B cell (primary cell): ENCODE measurements at regions not wholly inside any gene's neighbourhood (a gene's known extent, or its start where the extent isn't known, plus 50 kb on each side); places are given as distances from the start of the nearest gene placed in this dataset.

ENCODE experiments used
- ATAC-seq: fragments of 200-7000 bp; cut with Tn5 transposase; one replicate; pipeline ENCODE4 v1.10.0; 2021; ENCODE audit warnings: low read depth, mild to moderate bottlenecking, moderate number of reproducible peaks, moderate library complexity
- CTCF ChIA-PET: fragments of 350-600 bp; sonication (Branson Sonifier 250); formaldehyde crosslinking; loops from one replicate; lab custom pipeline; 2021; ENCODE audit warnings: antibody characterized with exemption, inconsistent platforms; lab: Charles Lee
- POLR2A ChIA-PET: fragments of 350-600 bp; sonication (Branson Sonifier 250); formaldehyde crosslinking; loops from one replicate; lab custom pipeline; 2021; ENCODE audit warnings: antibody characterized with exemption; lab: Charles Lee
- DNase-seq: peaks from one replicate; pipeline ENCODE4 v3.0.0; 2013
- H2AFZ ChIP-seq: 2 replicates; pipeline ENCODE4 v1.6.1; 2012; ENCODE audit warnings: mild to moderate bottlenecking, low read depth, low read length; ENCODE audit not compliant: insufficient read depth, poor library complexity, severe bottlenecking
- H3K27ac ChIP-seq, 2 donors: 1 replicate in 1 of 2; 2 replicates in 1 of 2; pipeline ENCODE4 v1.5.1; 2012 to 2013; ENCODE audit warnings: low read length in 2 of 2, mild to moderate bottlenecking in 2 of 2, moderate library complexity in 1 of 2
- H3K27me3 ChIP-seq, 4 experiments: fragments of 200-600 bp in 1 of 4; sonication (generic) in 1 of 4; replicated peaks in 1 of 4; 1 replicate in 2 of 4; 2 replicates in 2 of 4; pipeline versions ENCODE4 v1.6.1 to v1.7.0; 2013 to 2016; ENCODE audit warnings: low read length in 3 of 4, mild to moderate bottlenecking in 2 of 4, mixed read lengths in 1 of 4, moderate library complexity in 1 of 4; ENCODE audit not compliant: insufficient read depth in 4 of 4, control insufficient read depth in 3 of 4; ENCODE audit errors: control extremely low read depth in 1 of 4
- H3K36me3 ChIP-seq, 2 experiments: replicated peaks in 1 of 2; 1 replicate in 1 of 2; 2 replicates in 1 of 2; pipeline versions ENCODE4 v1.6.1 to v1.7.1; 2013; ENCODE audit warnings: low read length in 1 of 2; ENCODE audit not compliant: insufficient read depth in 2 of 2, control insufficient read depth in 1 of 2; ENCODE audit errors: control extremely low read depth in 1 of 2, extremely low read depth in 1 of 2
- H3K4me1 ChIP-seq, 2 donors: fragments of 200-600 bp in 1 of 2; sonication (generic) in 1 of 2; 1 replicate in 1 of 2; 2 replicates in 1 of 2; pipeline versions ENCODE4 v1.5.1 to v1.6.1; 2013 to 2017; ENCODE audit warnings: low read length in 2 of 2; ENCODE audit not compliant: control insufficient read depth in 2 of 2, insufficient read depth in 2 of 2
- H3K4me2 ChIP-seq: replicated peaks from 2 replicates; pipeline ENCODE3; 2012; ENCODE audit warnings: mild to moderate bottlenecking, low read depth, low read length; ENCODE audit not compliant: poor library complexity, severe bottlenecking
- H3K4me3 ChIP-seq, 5 experiments: fragments of 200-600 bp in 1 of 5; sonication (generic) in 1 of 5; 1 replicate in 3 of 5; 2 replicates in 2 of 5; pipeline versions ENCODE4 v1.5.1 to v1.7.0; 2011 to 2016; ENCODE audit warnings: low read length in 4 of 5, mild to moderate bottlenecking in 4 of 5, low read depth in 2 of 5, control low read depth in 1 of 5, moderate library complexity in 1 of 5; ENCODE audit not compliant: insufficient read depth in 1 of 5; ENCODE audit errors: control extremely low read depth in 1 of 5, extremely low read depth in 1 of 5
- H3K79me2 ChIP-seq: fragments of 200-600 bp; sonication (generic); one replicate; pipeline ENCODE4 v1.6.0; 2016; ENCODE audit warnings: low read length; ENCODE audit not compliant: control insufficient read depth, insufficient read depth
- H3K9ac ChIP-seq: fragments of 200-600 bp; sonication (generic); 2 replicates; pipeline ENCODE4 v1.6.1; 2017; ENCODE audit warnings: mild to moderate bottlenecking, low read length, moderate library complexity
- H3K9me3 ChIP-seq, 3 donors: one replicate each; pipeline versions ENCODE4 v1.6.1 to v1.7.1; 2013; ENCODE audit warnings: low read length in 2 of 3; ENCODE audit not compliant: control insufficient read depth in 2 of 3, insufficient read depth in 1 of 3; ENCODE audit errors: control extremely low read depth in 1 of 3
- H4K20me1 ChIP-seq: 2 replicates; pipeline ENCODE4 v1.6.0; 2012; ENCODE audit warnings: mild to moderate bottlenecking, low read length; ENCODE audit not compliant: insufficient read depth, control insufficient read depth, poor library complexity, severe bottlenecking
- H3K27ac Mint-ChIP-seq: one replicate; pipeline ENCODE4 v1.8.0; 2021; ENCODE audit warnings: mixed read lengths
- H3K27me3 Mint-ChIP-seq: one replicate; pipeline ENCODE4 v1.8.0; 2021; ENCODE audit warnings: mixed read lengths
- H3K4me1 Mint-ChIP-seq: one replicate; pipeline ENCODE4 v1.8.0; 2021; ENCODE audit warnings: mixed read lengths
- H3K4me3 Mint-ChIP-seq: one replicate; pipeline ENCODE4 v1.8.0; 2021; ENCODE audit warnings: mixed read lengths
- H3K9me3 Mint-ChIP-seq: one replicate; pipeline ENCODE4 v1.8.0; 2022; ENCODE audit warnings: mixed read lengths; ENCODE audit not compliant: insufficient read depth
- EZH2 ChIP-seq: IDR thresholded peaks from 2 replicates; pipeline ENCODE4 v1.6.1; 2012; ENCODE audit warnings: borderline replicate concordance, low read depth, mild to moderate bottlenecking, moderate library complexity, low read length; ENCODE audit not compliant: insufficient read depth, poor library complexity, severe bottlenecking
- WGBS: methylation state at CpG from one replicate; pipeline ENCODE4 v1.1.5; 2013; ENCODE audit warnings: missing lambda C conversion rate; ENCODE audit not compliant: insufficient coverage; 5-methylcytosine and 5-hydroxymethylcytosine counted together
- intact Hi-C: fragments of 100-400 bp; cut with micrococcal nuclease; formaldehyde crosslinking; loops from one replicate; pipeline ENCODE4 v1.10.0; 2022
- TF ChIP-seq, protein P1 (sequence below): fragments of 200-600 bp; IDR thresholded peaks from one replicate; pipeline ENCODE4 v1.8.0; 2022; ENCODE audit warnings: antibody characterized with exemption, mild to moderate bottlenecking

DNA sequence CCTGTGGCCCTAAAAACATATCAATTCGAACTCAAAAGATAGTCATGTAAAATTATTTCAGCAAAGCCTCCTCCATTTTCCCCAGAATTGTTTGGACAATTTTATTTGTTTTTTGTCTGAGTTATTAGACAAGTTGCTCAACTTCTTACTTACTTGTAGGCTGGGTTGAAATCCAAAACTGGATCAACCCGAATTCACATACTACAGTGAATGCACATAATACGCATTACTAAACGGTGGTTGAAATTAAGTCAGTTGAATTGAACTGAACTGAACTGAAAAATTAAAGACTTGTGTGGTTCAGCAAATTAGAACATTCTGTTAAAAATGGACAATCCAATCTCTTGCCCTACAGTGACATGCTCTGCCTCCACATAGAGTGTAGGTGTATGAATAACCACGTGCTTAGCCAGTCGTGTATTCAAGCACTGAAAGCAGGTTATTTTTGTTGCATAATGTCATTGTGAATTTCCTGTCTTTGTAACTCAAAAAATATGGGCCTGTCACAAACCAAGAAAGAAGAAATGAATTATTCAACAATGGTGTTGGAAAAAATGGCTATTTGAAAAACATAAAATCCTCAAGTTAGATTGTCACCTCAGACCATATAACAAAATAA lies 441.0 kb downstream of the TXNL1 start:
- H3K4me1 Mint-ChIP-seq = peaks cover 39% of the 10 kb centered on the region
- no CpG with 5 or more reads among the region's 6 CpGs for WGBS
- no peaks in the 10 kb centered on the region for H3K27me3 Mint-ChIP-seq

DNA sequence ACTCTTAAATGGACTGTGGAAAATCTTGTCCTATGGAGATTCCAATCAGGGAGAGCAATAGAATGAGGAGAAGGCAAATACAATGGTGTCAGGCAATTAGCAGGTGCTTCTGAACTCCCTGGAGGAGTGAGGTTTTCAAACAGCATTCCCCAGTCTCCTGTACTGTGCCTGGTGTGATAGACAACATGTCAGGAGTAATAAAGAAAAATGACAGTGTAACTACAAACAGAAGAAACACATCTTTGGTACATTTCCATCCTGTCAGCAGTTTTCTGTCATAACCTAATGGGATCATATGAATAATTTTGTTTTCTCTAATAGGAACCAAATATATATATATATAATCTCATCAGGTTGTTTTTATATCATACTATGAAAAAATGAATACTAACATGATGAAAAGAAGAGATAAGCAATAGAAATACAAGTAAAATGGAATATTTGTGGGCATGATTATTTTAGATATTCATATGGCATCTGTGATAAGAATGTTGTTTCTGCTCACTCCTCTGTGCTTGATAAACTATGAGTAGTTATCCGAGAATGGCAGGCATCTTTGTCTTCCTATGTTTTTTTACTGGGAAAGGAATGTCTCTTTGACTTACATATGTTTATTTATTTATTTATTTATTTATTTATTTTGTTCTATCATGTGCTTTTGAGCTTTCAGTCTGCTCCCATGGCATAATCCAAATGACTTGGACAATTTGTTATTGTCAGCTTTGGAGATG lies 441.7 kb downstream of the TXNL1 start:
- no peaks in the 10 kb centered on the region for H3K27me3 Mint-ChIP-seq
- intact Hi-C loops = no loop called here
- no peak for TF ChIP-seq EZH2
- TF ChIP-seq, protein P1, sequence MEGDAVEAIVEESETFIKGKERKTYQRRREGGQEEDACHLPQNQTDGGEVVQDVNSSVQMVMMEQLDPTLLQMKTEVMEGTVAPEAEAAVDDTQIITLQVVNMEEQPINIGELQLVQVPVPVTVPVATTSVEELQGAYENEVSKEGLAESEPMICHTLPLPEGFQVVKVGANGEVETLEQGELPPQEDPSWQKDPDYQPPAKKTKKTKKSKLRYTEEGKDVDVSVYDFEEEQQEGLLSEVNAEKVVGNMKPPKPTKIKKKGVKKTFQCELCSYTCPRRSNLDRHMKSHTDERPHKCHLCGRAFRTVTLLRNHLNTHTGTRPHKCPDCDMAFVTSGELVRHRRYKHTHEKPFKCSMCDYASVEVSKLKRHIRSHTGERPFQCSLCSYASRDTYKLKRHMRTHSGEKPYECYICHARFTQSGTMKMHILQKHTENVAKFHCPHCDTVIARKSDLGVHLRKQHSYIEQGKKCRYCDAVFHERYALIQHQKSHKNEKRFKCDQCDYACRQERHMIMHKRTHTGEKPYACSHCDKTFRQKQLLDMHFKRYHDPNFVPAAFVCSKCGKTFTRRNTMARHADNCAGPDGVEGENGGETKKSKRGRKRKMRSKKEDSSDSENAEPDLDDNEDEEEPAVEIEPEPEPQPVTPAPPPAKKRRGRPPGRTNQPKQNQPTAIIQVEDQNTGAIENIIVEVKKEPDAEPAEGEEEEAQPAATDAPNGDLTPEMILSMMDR = no peak
- H3K9me3 ChIP-seq = no peaks in the 10 kb centered on the region
- no peaks in the 10 kb centered on the region for H3K79me2 ChIP-seq
- no peaks in the 10 kb centered on the region for H3K9me3 Mint-ChIP-seq
- H3K27ac ChIP-seq = no peak overlapping the region
- ATAC-seq (no peak), DNase-seq (no peak)
- H3K4me1 ChIP-seq = peaks cover 30 to 37% of the 10 kb centered on the region in 2 donors
- no CpG with 5 or more reads among the region's 1 CpG for WGBS
- POLR2A ChIA-PET = no interaction called here
- CTCF ChIA-PET = no interaction called here
- no peak overlapping the region for H3K4me3 ChIP-seq
- H2AFZ ChIP-seq = peak overlapping the region; percentile 19
- H3K9ac ChIP-seq = peak overlapping the region; percentile 13
- no peaks in the 10 kb centered on the region for H3K36me3 ChIP-seq
- no peaks in the 10 kb centered on the region for H3K27me3 ChIP-seq
- no peak overlapping the region for H3K4me2 ChIP-seq
- H3K27ac Mint-ChIP-seq = no peak overlapping the region
- H3K4me3 Mint-ChIP-seq = no peak overlapping the region
- peaks cover 39% of the 10 kb centered on the region for H3K4me1 Mint-ChIP-seq
- no peaks in the 10 kb centered on the region for H4K20me1 ChIP-seq

More for the DNA sequence above, 441.0 kb downstream of the TXNL1 start:
- peak overlapping the region; percentile 13 for H3K9ac ChIP-seq
- H3K9me3 Mint-ChIP-seq = no peaks in the 10 kb centered on the region
- H3K4me3 ChIP-seq = no peak overlapping the region
- no peak overlapping the region for H3K27ac Mint-ChIP-seq
- ChIA-PET POLR2A (no interaction called here), CTCF (no interaction called here)
- peak overlapping the region; percentile 19 for H2AFZ ChIP-seq
- H3K4me2 ChIP-seq = peak overlapping the region; percentile 26
- DNase-seq (peak; percentile 13), ATAC-seq (no peak)
- TF ChIP-seq, protein P1 = no peak
- no peak for TF ChIP-seq EZH2
- H3K4me1 ChIP-seq = peaks cover 30 to 37% of the 10 kb centered on the region in 2 donors
- no peaks in the 10 kb centered on the region for H3K79me2 ChIP-seq
- no peaks in the 10 kb centered on the region for H3K36me3 ChIP-seq
- H3K27ac ChIP-seq = peak overlapping the region in 1 of 2 donors; percentile 71
- no peaks in the 10 kb centered on the region for H3K9me3 ChIP-seq
- peak overlapping the region; percentile 33 for H3K4me3 Mint-ChIP-seq
- intact Hi-C loops = no loop called here
- no peaks in the 10 kb centered on the region for H4K20me1 ChIP-seq
- H3K27me3 ChIP-seq = no peaks in the 10 kb centered on the region
